Spleen (tissue), 7 donors: ENCODE measurements at regions not wholly inside any gene's neighbourhood (a gene's known extent, or its start where the extent isn't known, plus 50 kb on each side); places are given as distances from the start of the nearest gene placed in this dataset.

Experiments
- POLR2AphosphoS5 ChIP-seq, 3 donors: sonication (generic); formaldehyde crosslinking; IDR thresholded peaks; one replicate each; pipeline ENCODE4 v1.5.1; 2017; ENCODE audit warnings: antibody characterized with exemption in 3 of 3
- TF ChIP-seq, protein P1 (sequence below), 11 experiments: fragments of 200-600 bp in 7 of 11; fragments of 450-650 bp in 4 of 11; sonication (generic) in 4 of 11; IDR thresholded peaks in 8 of 11; conservative IDR thresholded peaks in 3 of 11; 1 replicate in 7 of 11; 2 replicates in 4 of 11; pipeline versions ENCODE4 v1.4.0 to v1.8.0; 2016 to 2021; ENCODE audit warnings: antibody characterized with exemption in 11 of 11, inconsistent platforms in 4 of 11, mild to moderate bottlenecking in 1 of 11
- donor health status: DM: no; HTN: no; CAD: no; lungs with moderate emphysema.
- donor health status: DM: no; HTN: no; CAD: no.
- donor health status: DM: no; HTN: no; CAD: no.

DNA sequence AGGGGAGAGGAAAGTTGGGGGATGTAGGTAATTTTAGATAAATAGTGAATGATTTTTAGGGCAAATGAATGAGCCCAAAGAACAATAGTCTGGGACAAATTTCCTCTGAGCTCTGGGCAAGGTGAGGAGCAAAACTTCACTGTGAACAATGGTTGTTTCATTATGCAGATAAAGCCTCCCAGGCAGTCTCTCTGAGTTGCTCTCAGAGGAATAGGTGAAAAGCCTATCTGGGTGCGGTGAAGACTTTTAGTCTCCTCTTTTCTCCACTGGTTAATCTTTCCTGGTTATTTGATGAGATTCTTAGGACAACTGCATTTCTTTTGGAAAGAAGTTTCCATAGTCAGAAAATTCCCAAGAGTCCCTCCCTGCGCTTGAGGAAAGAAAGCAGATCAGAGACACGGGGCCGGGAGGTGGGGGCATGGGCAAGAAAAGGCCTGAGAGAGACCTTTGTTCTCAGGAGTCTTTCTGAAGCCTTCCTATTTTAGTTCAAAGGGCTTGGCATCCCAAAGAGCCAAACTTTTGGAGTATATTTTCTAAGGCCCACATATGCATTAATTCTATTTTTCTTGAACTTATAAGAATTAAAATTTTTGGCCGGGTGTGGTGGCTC lies 353.6 kb upstream of the SLCO3A1 start:
- TF ChIP-seq, protein P1, sequence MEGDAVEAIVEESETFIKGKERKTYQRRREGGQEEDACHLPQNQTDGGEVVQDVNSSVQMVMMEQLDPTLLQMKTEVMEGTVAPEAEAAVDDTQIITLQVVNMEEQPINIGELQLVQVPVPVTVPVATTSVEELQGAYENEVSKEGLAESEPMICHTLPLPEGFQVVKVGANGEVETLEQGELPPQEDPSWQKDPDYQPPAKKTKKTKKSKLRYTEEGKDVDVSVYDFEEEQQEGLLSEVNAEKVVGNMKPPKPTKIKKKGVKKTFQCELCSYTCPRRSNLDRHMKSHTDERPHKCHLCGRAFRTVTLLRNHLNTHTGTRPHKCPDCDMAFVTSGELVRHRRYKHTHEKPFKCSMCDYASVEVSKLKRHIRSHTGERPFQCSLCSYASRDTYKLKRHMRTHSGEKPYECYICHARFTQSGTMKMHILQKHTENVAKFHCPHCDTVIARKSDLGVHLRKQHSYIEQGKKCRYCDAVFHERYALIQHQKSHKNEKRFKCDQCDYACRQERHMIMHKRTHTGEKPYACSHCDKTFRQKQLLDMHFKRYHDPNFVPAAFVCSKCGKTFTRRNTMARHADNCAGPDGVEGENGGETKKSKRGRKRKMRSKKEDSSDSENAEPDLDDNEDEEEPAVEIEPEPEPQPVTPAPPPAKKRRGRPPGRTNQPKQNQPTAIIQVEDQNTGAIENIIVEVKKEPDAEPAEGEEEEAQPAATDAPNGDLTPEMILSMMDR (IDR thresholded peaks at IDR 0.05 in 8 of 11, conservative IDR thresholded peaks at IDR 0.05 in 3 of 11) = no peak
- no peak for TF ChIP-seq POLR2AphosphoS5 (IDR thresholded peaks at IDR 0.05)
